ENCODE measurements at regions not wholly inside any gene's neighbourhood (a gene's known extent, or its start where the extent isn't known, plus 50 kb on each side); places are given as distances from the start of the nearest gene placed in this dataset.

GRCh38 chr5:51273871-51274270 lies 109.4 kb upstream of the ISL1 start:
- Histone ChIP-seq H3K27me3 (no peaks in the 10 kb centered on the region), H3K27ac (no peak overlapping the region), H3K36me3 (no peaks in the 10 kb centered on the region), H3K9me3 (no peaks in the 10 kb centered on the region), H3K4me3 (no peak overlapping the region), H3K4me1 (no peaks in the 10 kb centered on the region)
- DNase-seq (no peak), ATAC-seq (no peak)
- no peak for TF ChIP-seq CTCF (IDR thresholded peaks at IDR 0.05)
- intact Hi-C loops (cut with DNase I), result no loop called here

- Histone ChIP-seq H3K4me1 (no peaks in the 10 kb centered on the region), H3K27ac (no peak overlapping the region), H3K4me3 (no peak overlapping the region), H3K27me3 (no peaks in the 10 kb centered on the region), H3K9me3 (no peaks in the 10 kb centered on the region), H3K36me3 (no peaks in the 10 kb centered on the region)
- intact Hi-C loops (cut with DNase I), result no loop called here
- no peak for ATAC-seq
- no peak for DNase-seq
- no peak for TF ChIP-seq CTCF (IDR thresholded peaks at IDR 0.05)
These were observed 107.8 kb upstream of the ISL1 start for GRCh38 chr5:51275428-51275827.

- Histone ChIP-seq H3K27me3 (no peaks in the 10 kb centered on the region), H3K36me3 (no peaks in the 10 kb centered on the region), H3K4me3 (no peak overlapping the region), H3K4me1 (no peaks in the 10 kb centered on the region), H3K27ac (no peak overlapping the region), H3K9me3 (no peaks in the 10 kb centered on the region)
- ATAC-seq, result no peak
- intact Hi-C loops (cut with DNase I), result no loop called here
- no peak for DNase-seq
- no peak for TF ChIP-seq CTCF (IDR thresholded peaks at IDR 0.05)
These were observed 107.0 kb upstream of the ISL1 start for GRCh38 chr5:51276250-51276649.

- H3K4me3 ChIP-seq, result no peak overlapping the region
- ATAC-seq (no peak), DNase-seq (no peak)
- no peaks in the 10 kb centered on the region for H3K9me3 ChIP-seq
- H3K27ac ChIP-seq, result no peak overlapping the region
- intact Hi-C loops (cut with DNase I), result no loop called here
- H3K27me3 ChIP-seq, result no peaks in the 10 kb centered on the region
- no peaks in the 10 kb centered on the region for H3K36me3 ChIP-seq
- TF ChIP-seq CTCF (IDR thresholded peaks at IDR 0.05), result no peak
- no peaks in the 10 kb centered on the region for H3K4me1 ChIP-seq
These were observed 104.7 kb upstream of the ISL1 start for GRCh38 chr5:51278539-51278938.

- H3K9me3 ChIP-seq, result no peaks in the 10 kb centered on the region
- no peak overlapping the region for H3K27ac ChIP-seq
- intact Hi-C loops (cut with DNase I), result no loop called here
- DNase-seq (peak in 1 of 4 donors; percentile 13), ATAC-seq (no peak)
- H3K36me3 ChIP-seq, result no peaks in the 10 kb centered on the region
- no peak for TF ChIP-seq CTCF (IDR thresholded peaks at IDR 0.05)
- no peaks in the 10 kb centered on the region for H3K4me1 ChIP-seq
- H3K27me3 ChIP-seq, result no peaks in the 10 kb centered on the region
- H3K4me3 ChIP-seq, result no peak overlapping the region
These were observed 103.1 kb upstream of the ISL1 start for GRCh38 chr5:51279983-51280706.

Measured in left lung (tissue), 4 donors.